ENCODE measurements at regions not wholly inside any gene's neighbourhood (a gene's known extent, or its start where the extent isn't known, plus 50 kb on each side); places are given as distances from the start of the nearest gene placed in this dataset.

DNA sequence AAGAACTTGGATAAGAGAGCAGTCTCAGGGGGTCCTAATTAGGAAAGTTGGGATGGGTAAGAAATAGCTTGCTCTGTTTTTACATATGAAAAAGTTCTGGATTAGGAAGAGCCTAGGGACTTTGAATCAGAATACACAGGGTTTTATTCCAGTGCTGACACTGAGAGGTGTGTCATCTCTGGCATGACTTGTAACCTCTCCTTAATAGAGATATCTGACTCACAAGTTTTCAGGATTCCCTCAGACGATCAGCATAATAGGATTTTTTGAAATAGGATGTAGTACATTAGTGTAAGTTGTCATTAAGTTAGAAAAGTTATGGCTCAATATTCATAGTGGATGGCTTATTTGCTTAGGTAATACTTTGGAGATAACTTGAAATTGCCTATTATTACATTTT is 555.2 kb upstream of the MIR17HG start:
- no peak for TF ChIP-seq POLR2A (IDR thresholded peaks at IDR 0.05)
- no peak for TF ChIP-seq EP300 (IDR thresholded peaks at IDR 0.05)
- TF ChIP-seq, protein P1, sequence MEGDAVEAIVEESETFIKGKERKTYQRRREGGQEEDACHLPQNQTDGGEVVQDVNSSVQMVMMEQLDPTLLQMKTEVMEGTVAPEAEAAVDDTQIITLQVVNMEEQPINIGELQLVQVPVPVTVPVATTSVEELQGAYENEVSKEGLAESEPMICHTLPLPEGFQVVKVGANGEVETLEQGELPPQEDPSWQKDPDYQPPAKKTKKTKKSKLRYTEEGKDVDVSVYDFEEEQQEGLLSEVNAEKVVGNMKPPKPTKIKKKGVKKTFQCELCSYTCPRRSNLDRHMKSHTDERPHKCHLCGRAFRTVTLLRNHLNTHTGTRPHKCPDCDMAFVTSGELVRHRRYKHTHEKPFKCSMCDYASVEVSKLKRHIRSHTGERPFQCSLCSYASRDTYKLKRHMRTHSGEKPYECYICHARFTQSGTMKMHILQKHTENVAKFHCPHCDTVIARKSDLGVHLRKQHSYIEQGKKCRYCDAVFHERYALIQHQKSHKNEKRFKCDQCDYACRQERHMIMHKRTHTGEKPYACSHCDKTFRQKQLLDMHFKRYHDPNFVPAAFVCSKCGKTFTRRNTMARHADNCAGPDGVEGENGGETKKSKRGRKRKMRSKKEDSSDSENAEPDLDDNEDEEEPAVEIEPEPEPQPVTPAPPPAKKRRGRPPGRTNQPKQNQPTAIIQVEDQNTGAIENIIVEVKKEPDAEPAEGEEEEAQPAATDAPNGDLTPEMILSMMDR (IDR thresholded peaks at IDR 0.05): no peak
- no peak for TF ChIP-seq POLR2AphosphoS5 (IDR thresholded peaks at IDR 0.05)

Measured in sigmoid colon (tissue), 4 donors.